Panc1 (cell line): ENCODE measurements at regions not wholly inside any gene's neighbourhood (a gene's known extent, or its start where the extent isn't known, plus 50 kb on each side); places are given as distances from the start of the nearest gene placed in this dataset.

Source experiments
- ATAC-seq: fragments of 200-7000 bp; cut with Tn5 transposase; 2 replicates; pipeline ENCODE4 v1.9.1; 2020; ENCODE audit warnings: mild to moderate bottlenecking, moderate library complexity
- BruUV-seq: library from RNA; stranded (reverse); fragments of 400-500 nt; replicated peaks from 2 replicates; lab custom pipeline; 2021; lab: Mats Ljungman, UMichigan
- CTCF ChIA-PET: fragments of 300-600 bp; sonication (Branson Sonifier 250); formaldehyde crosslinking; loops from one replicate; lab custom pipeline; 2022; ENCODE audit warnings: antibody characterized with exemption; lab: Charles Lee
- POLR2A ChIA-PET: fragments of 300-600 bp; sonication (Branson Sonifier 250); formaldehyde crosslinking; loops from one replicate; lab custom pipeline; 2022; ENCODE audit warnings: antibody characterized with exemption; lab: Charles Lee
- DNase-seq: peaks from one replicate; pipeline ENCODE4 v3.0.0-alpha.2; 2010; ENCODE audit warnings: low read depth, low spot score
- H3K27ac ChIP-seq: 2 replicates; pipeline ENCODE4 v1.5.1; 2011; ENCODE audit warnings: mild to moderate bottlenecking, low read length, inconsistent platforms
- H3K27me3 ChIP-seq: fragments of 200-500 bp; sonication (Bioruptor generic); 2 replicates; pipeline ENCODE4 v1.6.0; 2014; ENCODE audit warnings: low read length, inconsistent platforms; ENCODE audit not compliant: control insufficient read depth, insufficient read depth
- H3K36me3 ChIP-seq: fragments of 200-500 bp; sonication (Bioruptor generic); 2 replicates; pipeline ENCODE4 v1.5.1; 2014; ENCODE audit warnings: inconsistent platforms, mild to moderate bottlenecking, low read length, moderate library complexity; ENCODE audit not compliant: control insufficient read depth, insufficient read depth
- H3K4me1 ChIP-seq: 2 replicates; pipeline ENCODE4 v1.5.1; 2011; ENCODE audit warnings: inconsistent platforms, mild to moderate bottlenecking, low read length, moderate library complexity; ENCODE audit not compliant: control insufficient read depth, insufficient read depth
- H3K4me3 ChIP-seq, 2 experiments: 2 replicates each; pipeline ENCODE4 v1.5.1; 2011 to 2012; ENCODE audit warnings: low read depth in 2 of 2, low read length in 2 of 2, mild to moderate bottlenecking in 2 of 2, inconsistent platforms in 1 of 2, moderate library complexity in 1 of 2
- H3K9me3 ChIP-seq: fragments of 200-500 bp; sonication (Bioruptor generic); 2 replicates; pipeline ENCODE4 v1.5.1; 2014; ENCODE audit warnings: low read depth, mild to moderate bottlenecking, inconsistent platforms, low read length, moderate library complexity; ENCODE audit not compliant: control insufficient read depth, insufficient read depth
- CTCF ChIP-seq: fragments of 450-650 bp; IDR thresholded peaks from 2 replicates; pipeline ENCODE4 v1.5.1; 2017; ENCODE audit warnings: mild to moderate bottlenecking
- POLR2AphosphoS5 ChIP-seq: IDR thresholded peaks from 2 replicates; pipeline ENCODE4 v1.6.1; 2012; ENCODE audit warnings: mild to moderate bottlenecking, low read depth, low read length, moderate library complexity
- REST ChIP-seq, 2 experiments: IDR thresholded peaks; 2 replicates each; pipeline ENCODE4 v1.6.1; 2011 to 2012; ENCODE audit warnings: low read depth in 2 of 2, control low read depth in 1 of 2, low read length in 1 of 2, mild to moderate bottlenecking in 1 of 2, moderate library complexity in 1 of 2; ENCODE audit not compliant: insufficient read depth in 1 of 2
- SIN3A ChIP-seq: IDR thresholded peaks from 2 replicates; pipeline ENCODE4 v1.6.1; 2012; ENCODE audit warnings: low read depth, mild to moderate bottlenecking, low read length, moderate library complexity, borderline replicate concordance; ENCODE audit not compliant: insufficient read depth
- TCF7L2 ChIP-seq: IDR thresholded peaks from 2 replicates; pipeline ENCODE4 v1.6.1; 2011; ENCODE audit warnings: mild to moderate bottlenecking, low read depth, low read length, inconsistent platforms
- in situ Hi-C: cut with HindIII; loops from 2 replicates; pipeline ENCODE4 v1.10.0; 2016; ENCODE audit warnings: low sequenced_read_pairs, low pct_unique_long_range_greater_than_20kb
- intact Hi-C: fragments of 100-400 bp; cut with micrococcal nuclease; formaldehyde crosslinking; loops from one replicate; pipeline ENCODE4 v1.10.0; 2022; ENCODE audit not compliant: unreplicated experiment

GRCh38 chr12:42660117-42660516 lies 70.6 kb upstream of the PRICKLE1 start:
- TF ChIP-seq TCF7L2 (no peak), REST (IDR thresholded peaks at IDR 0.05; ENCODE audit: insufficient read depth in 1 of 2, low read depth in 2 of 2, low read length in 1 of 2) (no peak), SIN3A (no peak), CTCF (no peak), POLR2AphosphoS5 (no peak)
- BruUV-seq: no TSS peak
- CTCF ChIA-PET: no interaction called here
- Histone ChIP-seq H3K27ac (no peak overlapping the region), H3K9me3 (no peaks in the 10 kb centered on the region), H3K4me1 (no peaks in the 10 kb centered on the region), H3K36me3 (no peaks in the 10 kb centered on the region), H3K27me3 (no peaks in the 10 kb centered on the region), H3K4me3 (no peak overlapping the region)
- DNase-seq (no peak), ATAC-seq (no peak)
- intact Hi-C loops (no loop called here), in situ Hi-C loops (no loop called here)
- POLR2A ChIA-PET: no interaction called here

- H3K4me3 ChIP-seq: no peak overlapping the region
- TF ChIP-seq TCF7L2 (no peak), POLR2AphosphoS5 (no peak), CTCF (no peak), REST (IDR thresholded peaks at IDR 0.05; ENCODE audit: insufficient read depth in 1 of 2, low read depth in 2 of 2, low read length in 1 of 2) (no peak), SIN3A (no peak)
- ATAC-seq (peak; percentile 78), DNase-seq (no peak)
- POLR2A ChIA-PET: no interaction called here
- 0 out of 2 replicates have a peak, but pooled peaks cover 3% of the 10 kb centered on the region for H3K4me1 ChIP-seq
- CTCF ChIA-PET: no interaction called here
- no peaks in the 10 kb centered on the region for H3K27me3 ChIP-seq
- intact Hi-C loops: no loop called here
- peak overlapping the region; percentile 51; the same call in 1 of the 2 replicates for H3K27ac ChIP-seq
- in situ Hi-C loops: no loop called here
- H3K9me3 ChIP-seq: no peaks in the 10 kb centered on the region
- H3K36me3 ChIP-seq: no peaks in the 10 kb centered on the region
- BruUV-seq: no TSS peak
These were observed 62.5 kb upstream of the PRICKLE1 start for GRCh38 chr12:42652048-42652447.
